ENCODE measurements at regions not wholly inside any gene's neighbourhood (a gene's known extent, or its start where the extent isn't known, plus 50 kb on each side); places are given as distances from the start of the nearest gene placed in this dataset.
A peak's percentile ranks its signal among the peaks of the same experiment; 100 is the strongest.

GRCh38 chr14:89609500-89610100 is 192.6 kb upstream of the FOXN3 start:
- Histone ChIP-seq H3K9ac (ENCODE audit: insufficient read depth, low read length, poor library complexity, severe bottlenecking) (no peak overlapping the region), H3K4me2 (replicated peaks; ENCODE audit: extremely low read depth, low read length, poor library complexity, severe bottlenecking) (no peak overlapping the region), H3K4me1 (ENCODE audit: control insufficient read depth in 1 of 2, insufficient read depth in 2 of 2, low read length in 2 of 2) (peaks cover 2 to 6% of the 10 kb centered on the region in 2 donors), H4K20me1 (ENCODE audit: insufficient read depth, low read length) (peaks cover 58% of the 10 kb centered on the region), H3K27ac (ENCODE audit: low read depth in 1 of 2, low read length in 2 of 2) (peak overlapping the region in 1 of 2 donors; percentile 8), H3K79me2 (ENCODE audit: insufficient read depth, low read length) (peaks cover 94% of the 10 kb centered on the region), H2AFZ (ENCODE audit: insufficient read depth, low read depth, low read length, poor library complexity, severe bottlenecking) (no peak overlapping the region), H3K4me3 (replicated peaks in 1 of 3; ENCODE audit: low read depth in 2 of 3, low read length in 3 of 3) (no peak overlapping the region), H3K36me3 (replicated peaks in 1 of 2; ENCODE audit: control insufficient read depth in 1 of 2, insufficient read depth in 2 of 2, low read length in 2 of 2) (peaks cover 5 to 20% of the 10 kb centered on the region in 2 donors), H3K27me3 (ENCODE audit: control insufficient read depth in 2 of 2, insufficient read depth in 2 of 2, low read length in 2 of 2) (no peaks in the 10 kb centered on the region), H3K9me3 (replicated peaks in 1 of 2; ENCODE audit: control insufficient read depth in 1 of 2, insufficient read depth in 1 of 2, low read length in 2 of 2) (peaks cover 3 to 10% of the 10 kb centered on the region in 2 donors)
- DNase-seq = no peak
- WGBS (ENCODE audit: insufficient coverage) = 61% methylated on average over 3 of the region's 12 CpGs
- Mint-ChIP-seq H3K27ac (no peak overlapping the region), H3K27me3 (ENCODE audit: low read depth in 3 of 3) (peaks cover 0 to 2% (median 0%) of the 10 kb centered on the region in 3 donors), H3K36me3 (peaks cover 24 to 39% of the 10 kb centered on the region in 2 donors), H3K4me3 (no peak overlapping the region), H3K9me3 (peaks cover 6 to 27% (median 10%) of the 10 kb centered on the region in 7 donors), H3K4me1 (peaks cover 22% of the 10 kb centered on the region)
- no peak for TF ChIP-seq CTCF (IDR thresholded peaks at IDR 0.05)
- intact Hi-C loops (cut with micrococcal nuclease) = loop anchor here (10.0 kb wide), 2 partner anchors 195 to 305 kb away; partner anchors contain the start of gene FOXN3 (in 1 of the 2)

- Histone ChIP-seq H2AFZ (ENCODE audit: insufficient read depth, low read depth, low read length, poor library complexity, severe bottlenecking) (no peak overlapping the region), H4K20me1 (ENCODE audit: insufficient read depth, low read length) (peaks cover 42% of the 10 kb centered on the region), H3K9ac (ENCODE audit: insufficient read depth, low read length, poor library complexity, severe bottlenecking) (no peak overlapping the region), H3K4me1 (ENCODE audit: control insufficient read depth in 1 of 2, insufficient read depth in 2 of 2, low read length in 2 of 2) (peaks cover 0 to 4% of the 10 kb centered on the region in 2 donors), H3K79me2 (ENCODE audit: insufficient read depth, low read length) (peaks cover 94% of the 10 kb centered on the region), H3K27ac (ENCODE audit: low read depth in 1 of 2, low read length in 2 of 2) (no peak overlapping the region), H3K4me3 (replicated peaks in 1 of 3; ENCODE audit: low read depth in 2 of 3, low read length in 3 of 3) (no peak overlapping the region), H3K27me3 (ENCODE audit: control insufficient read depth in 2 of 2, insufficient read depth in 2 of 2, low read length in 2 of 2) (no peaks in the 10 kb centered on the region), H3K9me3 (replicated peaks in 1 of 2; ENCODE audit: control insufficient read depth in 1 of 2, insufficient read depth in 1 of 2, low read length in 2 of 2) (peaks cover 3 to 10% of the 10 kb centered on the region in 2 donors), H3K36me3 (replicated peaks in 1 of 2; ENCODE audit: control insufficient read depth in 1 of 2, insufficient read depth in 2 of 2, low read length in 2 of 2) (peaks cover 5 to 19% of the 10 kb centered on the region in 2 donors), H3K4me2 (replicated peaks; ENCODE audit: extremely low read depth, low read length, poor library complexity, severe bottlenecking) (no peak overlapping the region)
- Mint-ChIP-seq H3K27me3 (ENCODE audit: low read depth in 3 of 3) (peaks cover 0 to 2% (median 0%) of the 10 kb centered on the region in 3 donors), H3K4me3 (no peak overlapping the region), H3K36me3 (peaks cover 25 to 32% of the 10 kb centered on the region in 2 donors), H3K4me1 (peaks cover 24% of the 10 kb centered on the region), H3K9me3 (peaks cover 6 to 30% (median 10%) of the 10 kb centered on the region in 7 donors), H3K27ac (no peak overlapping the region)
- 95% methylated on average over 5 of the region's 6 CpGs for WGBS (ENCODE audit: insufficient coverage)
- no peak for DNase-seq
- TF ChIP-seq CTCF (IDR thresholded peaks at IDR 0.05) = no peak
- intact Hi-C loops (cut with micrococcal nuclease) = no loop called here
Measured at GRCh38 chr14:89607453-89607852, 190.4 kb upstream of the FOXN3 start.
